GM19035 (cell line): ENCODE measurements at regions not wholly inside any gene's neighbourhood (a gene's known extent, or its start where the extent isn't known, plus 50 kb on each side); places are given as distances from the start of the nearest gene placed in this dataset.
"Not testable (repeated sequence)": the region's sequence is repeated elsewhere in the genome, so short reads cannot be mapped to it uniquely, and the experiment has no call there.

Experiments
- ATAC-seq: cut with Tn5 transposase; IDR thresholded peaks from one replicate; pipeline ENCODE4 v1.9.1; 2021; ENCODE audit not compliant: unreplicated experiment

- no peak for ATAC-seq
These were observed 492.3 kb downstream of the ZEB2 start for GRCh38 chr2:144027593-144027992.

- no peak for ATAC-seq
These were observed 493.2 kb downstream of the ZEB2 start for GRCh38 chr2:144026753-144027152.

GRCh38 chr2:144020047-144020446 lies 499.9 kb downstream of the ZEB2 start:
- no peak for ATAC-seq

DNA sequence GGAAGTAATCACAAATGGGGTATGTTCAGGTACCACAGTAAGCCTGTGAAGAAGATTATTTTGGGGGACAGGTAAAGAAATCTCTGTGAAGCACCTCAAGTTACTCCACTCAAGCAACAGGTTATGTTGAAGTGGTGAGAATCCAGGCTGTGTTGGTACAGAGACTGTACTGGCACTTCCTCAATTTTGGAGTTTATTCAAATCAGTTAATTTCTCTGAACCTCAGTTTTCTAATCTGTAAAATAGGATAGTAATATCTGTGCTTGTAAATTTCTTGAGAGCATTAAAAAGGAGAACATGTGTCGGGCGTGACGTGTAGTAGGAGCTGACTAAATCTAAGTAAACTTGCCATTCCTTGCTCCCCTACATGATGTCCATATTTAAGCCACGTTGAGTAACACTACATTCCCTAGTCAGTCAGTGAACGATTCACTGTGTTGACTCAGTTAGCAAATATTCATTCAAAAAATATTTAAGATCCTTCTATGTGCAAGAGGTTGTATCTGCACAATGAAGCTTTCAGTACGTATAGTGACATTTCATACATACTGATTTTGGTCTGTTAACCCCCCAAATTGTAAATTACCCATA lies 504.2 kb downstream of the ZEB2 start:
- no peak for ATAC-seq

DNA sequence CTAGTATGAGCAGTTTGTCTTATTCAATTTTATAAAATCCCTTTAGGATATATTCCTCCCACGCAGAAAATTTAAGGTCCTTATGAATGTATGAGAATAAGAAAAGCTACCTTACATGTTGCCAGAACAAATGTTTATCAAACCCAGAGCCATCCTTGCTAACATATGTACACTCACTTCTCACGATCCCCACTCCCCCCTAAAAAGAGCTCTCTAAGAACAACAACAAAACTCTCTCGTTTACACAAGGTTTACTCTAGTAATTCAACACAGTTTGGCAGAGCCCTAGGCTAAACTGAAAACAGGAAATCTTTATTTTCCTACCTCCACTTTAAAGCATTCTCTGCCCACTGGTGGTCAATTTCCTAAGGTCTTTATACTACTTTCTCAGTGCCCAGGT lies 504.9 kb downstream of the ZEB2 start:
- no peak for ATAC-seq

- ATAC-seq = no peak
These were observed 505.8 kb downstream of the ZEB2 start for GRCh38 chr2:144014103-144014502.

DNA sequence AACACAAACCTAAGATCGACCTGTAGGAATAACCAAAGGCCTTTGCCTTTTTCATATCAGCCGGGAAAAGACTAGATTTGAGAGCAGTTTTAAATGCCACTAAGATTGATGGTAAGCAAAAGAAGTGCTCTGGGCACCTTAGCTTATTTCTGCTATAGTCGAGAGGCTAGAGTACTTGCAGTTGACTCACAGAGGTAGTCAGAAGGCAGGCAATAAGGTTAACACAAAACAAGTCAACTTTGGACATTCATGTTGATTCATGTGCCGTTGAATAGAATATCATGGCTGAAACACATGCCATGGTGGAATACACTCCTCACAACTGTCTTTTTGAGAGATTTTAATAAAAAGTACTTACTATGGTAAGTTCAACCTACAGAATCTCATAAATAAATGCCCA lies 507.6 kb downstream of the ZEB2 start:
- ATAC-seq = no peak

GRCh38 chr2:144011553-144011952 lies 508.4 kb downstream of the ZEB2 start:
- ATAC-seq = no peak

- ATAC-seq = no peak
These were observed 508.8 kb downstream of the ZEB2 start for GRCh38 chr2:144011098-144011497.

- ATAC-seq = no peak
These were observed 509.7 kb downstream of the ZEB2 start for GRCh38 chr2:144010096-144010836.

DNA sequence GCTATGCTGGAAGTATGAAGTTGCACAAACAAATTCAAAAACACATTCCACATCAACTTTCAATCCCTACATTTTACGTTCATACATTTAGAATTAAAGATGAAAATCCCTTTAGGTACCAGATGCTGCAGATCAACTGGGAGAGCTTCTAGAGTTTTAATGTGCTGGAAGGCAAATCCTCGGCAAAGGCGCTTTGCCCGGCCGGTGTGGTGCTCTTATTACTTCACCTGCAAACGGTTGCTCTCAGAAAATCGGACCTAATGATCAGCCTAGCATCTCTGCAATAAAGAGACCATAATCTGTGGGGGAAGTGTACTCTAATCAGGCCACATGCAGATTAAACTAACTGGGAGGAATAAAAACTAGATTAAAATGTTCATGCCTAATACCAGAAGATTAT lies 513.8 kb downstream of the ZEB2 start:
- no peak for ATAC-seq

DNA sequence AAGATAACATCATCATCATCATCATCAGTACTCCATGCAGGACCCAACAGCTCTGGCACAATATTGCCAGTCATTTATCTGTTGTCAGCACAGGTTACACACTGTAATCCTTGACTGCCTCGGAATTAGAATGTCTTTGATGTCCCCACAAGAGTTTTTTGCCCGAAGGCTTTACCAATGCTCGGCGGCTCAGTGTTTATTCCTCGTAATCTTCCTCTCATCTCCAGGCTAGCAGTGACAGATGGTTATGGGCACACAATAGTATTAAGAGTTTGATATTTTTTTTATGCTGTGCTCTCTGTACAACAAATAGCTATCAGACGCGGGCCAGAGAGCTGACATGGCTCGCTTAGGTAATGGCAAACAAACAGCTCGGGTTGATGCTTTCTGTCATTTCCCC lies 515.2 kb downstream of the ZEB2 start:
- no peak for ATAC-seq

DNA sequence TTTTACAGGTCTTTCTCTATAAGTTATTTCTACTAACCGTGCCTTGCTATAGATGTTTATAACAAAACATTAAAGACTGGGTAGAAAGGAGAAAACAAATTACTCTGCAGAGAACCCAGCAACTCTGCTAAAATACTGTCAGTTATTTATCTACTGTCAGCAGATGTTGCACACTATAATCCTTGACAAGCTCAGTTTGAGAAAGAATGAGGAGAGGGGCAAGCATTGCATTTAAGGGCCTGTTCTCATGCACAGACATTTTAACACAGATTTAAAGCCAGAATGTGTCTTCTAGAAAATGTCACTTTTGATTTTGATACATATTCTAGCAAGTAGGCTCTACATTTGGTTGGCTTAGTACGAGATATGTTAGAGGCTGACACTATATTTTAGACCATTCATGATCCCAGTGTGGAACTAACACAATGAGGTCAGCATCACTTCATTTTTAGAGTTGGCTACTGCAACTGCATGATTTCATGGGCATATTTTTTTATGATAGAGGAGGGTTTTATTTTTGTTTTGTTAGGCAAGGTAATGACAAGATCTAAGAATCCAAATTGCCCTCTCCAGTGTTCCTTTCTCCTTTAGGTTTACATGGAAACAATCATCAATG lies 516.4 kb downstream of the ZEB2 start:
- ATAC-seq = no peak

DNA sequence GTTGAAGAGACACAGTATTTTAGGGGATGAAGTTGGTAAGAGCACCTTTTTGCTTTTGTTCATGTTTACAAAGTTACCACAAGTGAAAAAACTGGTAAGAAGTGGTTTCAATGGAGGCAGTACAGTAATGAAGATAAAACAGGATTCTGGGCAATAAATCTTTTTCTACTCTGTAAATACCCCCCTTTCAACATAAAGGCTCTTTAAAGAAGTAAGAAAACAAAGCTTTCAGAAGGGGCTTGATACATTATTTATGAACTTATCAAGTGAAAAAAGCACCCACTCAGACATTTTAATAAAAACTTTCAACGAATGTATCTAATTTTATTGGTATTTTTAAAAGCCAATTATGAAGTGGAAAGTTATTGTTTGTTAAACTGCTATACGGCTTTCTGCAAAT lies 522.9 kb downstream of the ZEB2 start:
- ATAC-seq = no peak

DNA sequence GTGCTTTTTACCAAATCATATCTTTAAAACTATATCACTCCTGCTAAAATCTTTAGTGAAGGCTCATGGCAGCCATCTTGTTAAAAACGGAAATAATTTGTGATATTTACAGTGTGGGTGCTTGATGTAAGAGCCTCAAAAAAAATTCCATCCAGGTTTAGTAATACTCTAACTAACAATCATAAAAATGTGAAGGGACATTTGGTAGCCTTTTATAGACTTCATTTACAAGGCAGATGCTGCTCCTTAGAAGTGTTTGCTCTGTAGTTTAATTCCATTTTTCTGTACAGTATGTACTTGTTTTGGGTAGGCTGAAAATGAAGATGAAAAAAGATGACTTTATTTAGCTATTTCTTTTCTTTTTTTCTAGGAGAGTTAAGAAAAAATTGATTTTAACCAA lies 525.0 kb downstream of the ZEB2 start:
- no peak for ATAC-seq

DNA sequence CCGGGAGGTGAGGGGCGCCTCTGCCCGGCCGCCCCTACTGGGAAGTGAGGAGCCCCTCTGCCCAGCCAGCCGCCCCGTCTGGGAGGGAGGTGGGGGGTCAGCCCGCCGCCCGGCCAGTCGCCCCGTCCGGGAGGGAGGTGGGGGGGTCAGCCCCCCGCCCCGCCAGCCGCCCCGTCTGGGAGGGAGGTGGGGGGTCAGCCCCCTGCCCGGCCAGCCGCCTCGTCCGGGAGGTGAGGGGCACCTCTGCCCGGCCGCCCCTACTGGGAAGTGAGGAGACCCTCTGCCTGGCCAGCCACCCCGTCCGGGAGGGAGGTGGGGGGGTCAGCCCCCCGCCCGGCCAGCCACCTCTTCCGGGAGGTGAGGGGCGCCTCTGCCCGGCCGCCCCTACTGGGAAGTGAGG lies 528.3 kb downstream of the ZEB2 start:
- ATAC-seq = not testable (repeated sequence)

DNA sequence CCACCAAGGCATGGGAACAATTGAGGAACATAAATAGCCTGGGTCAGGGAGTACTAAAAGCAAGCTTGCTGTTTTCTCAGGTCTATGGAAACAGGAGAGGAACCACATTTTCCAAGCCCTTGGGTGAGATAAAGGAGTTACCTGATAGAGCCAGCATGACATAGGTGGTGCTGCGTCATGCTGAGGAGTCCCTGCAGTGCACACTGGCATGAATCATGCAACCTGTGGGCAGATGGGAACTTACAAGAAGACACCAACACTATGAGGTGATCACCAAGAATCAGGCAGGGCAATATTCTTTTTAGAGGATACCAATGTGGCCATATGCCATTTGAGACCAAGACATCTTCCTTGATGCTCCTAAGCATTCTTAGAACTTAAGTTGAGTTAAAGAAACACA lies 531.8 kb downstream of the ZEB2 start:
- ATAC-seq = no peak

DNA sequence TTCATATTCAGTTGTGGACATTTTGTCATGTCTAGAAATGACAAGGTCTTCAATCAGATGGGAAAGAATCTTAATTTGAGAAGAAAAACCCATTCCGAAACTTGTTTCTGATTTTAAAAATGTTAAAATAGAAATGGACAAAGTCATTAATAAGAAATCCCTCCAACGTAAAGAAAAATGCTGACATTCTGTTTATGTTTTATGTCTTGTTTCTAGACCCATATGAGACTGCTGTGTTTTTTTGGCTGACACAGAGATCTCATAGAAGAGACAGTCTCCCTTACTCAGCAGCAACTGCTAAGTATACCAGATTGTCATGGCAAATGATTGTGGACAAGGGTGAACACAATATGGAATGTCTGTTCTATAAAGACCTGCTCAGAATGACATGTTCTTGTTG lies 538.5 kb downstream of the ZEB2 start:
- no peak for ATAC-seq

- ATAC-seq = no peak
These were observed 542.6 kb downstream of the ZEB2 start for GRCh38 chr2:143977356-143977755.

DNA sequence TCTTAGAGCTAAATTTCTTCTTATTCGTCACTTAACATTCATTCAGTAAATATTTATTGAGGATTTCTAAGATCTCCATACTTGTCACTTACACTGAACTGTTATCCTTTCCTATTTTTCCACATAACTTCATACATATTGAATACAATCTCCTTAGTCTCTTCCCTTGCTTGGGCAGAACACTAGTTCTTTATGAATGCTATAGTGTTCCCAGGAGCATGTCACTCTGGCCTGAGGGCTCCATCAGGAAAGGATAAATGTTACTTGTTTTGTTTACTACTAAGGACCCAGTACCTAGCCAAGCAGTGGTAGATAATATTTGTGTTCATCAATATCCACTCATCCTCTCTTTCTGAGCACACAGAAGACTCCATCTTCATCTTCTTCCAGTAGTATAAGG lies 544.7 kb downstream of the ZEB2 start:
- ATAC-seq = no peak

DNA sequence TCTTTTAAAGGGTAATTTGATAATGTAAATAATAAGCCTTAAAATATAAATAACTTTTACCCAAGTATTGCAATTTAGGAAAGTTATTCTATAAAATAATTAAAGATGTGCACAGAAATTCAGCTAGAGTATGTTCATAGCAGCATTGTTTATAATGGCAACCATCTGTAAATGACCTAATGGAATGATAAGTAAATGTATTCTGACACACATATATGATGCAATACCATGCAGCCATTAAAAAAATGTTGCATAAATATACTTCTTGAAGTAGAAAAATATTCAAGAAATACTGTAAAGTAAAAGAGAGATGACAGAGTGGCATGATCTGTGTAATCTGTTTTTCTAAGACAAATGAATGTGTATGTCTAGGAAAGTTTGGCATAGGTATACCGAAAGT lies 545.7 kb downstream of the ZEB2 start:
- no peak for ATAC-seq

DNA sequence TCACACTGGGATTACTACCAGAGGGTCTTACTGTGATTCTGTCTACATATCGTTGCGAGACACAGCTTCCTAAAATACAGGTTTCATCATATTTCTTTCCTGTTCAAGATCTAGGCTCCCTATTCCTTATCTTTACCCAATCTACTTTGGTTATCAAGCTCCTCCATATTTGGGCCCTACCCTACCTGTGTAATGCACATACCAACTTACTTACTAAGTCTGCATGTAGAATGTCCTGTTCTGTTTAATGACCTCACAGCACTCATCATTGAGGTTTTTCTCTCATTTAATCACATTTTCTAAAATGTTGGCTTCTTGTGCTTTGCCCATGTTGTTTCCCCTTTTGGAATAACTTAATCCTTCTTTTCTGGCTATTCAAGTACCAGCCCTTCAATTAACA lies 551.1 kb downstream of the ZEB2 start:
- ATAC-seq = no peak

DNA sequence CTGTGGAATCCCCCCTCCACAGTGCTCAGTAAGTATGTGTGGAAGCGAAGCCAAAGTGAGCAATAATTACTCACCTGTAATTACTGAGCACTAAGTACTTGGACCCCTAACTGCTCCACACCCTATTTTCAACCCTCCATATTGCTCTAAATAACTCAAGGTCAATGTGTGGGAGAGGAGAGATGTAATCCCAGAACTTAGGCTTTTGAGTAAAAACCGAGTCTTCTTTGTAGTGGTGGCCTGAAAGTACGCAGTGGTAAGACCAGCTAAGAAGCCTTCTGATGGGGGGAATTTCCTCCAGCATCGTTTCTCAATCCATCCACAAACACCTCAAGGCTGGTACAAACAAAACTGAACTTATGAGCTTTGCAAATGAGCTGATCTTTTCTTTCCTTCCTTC lies 551.6 kb downstream of the ZEB2 start:
- no peak for ATAC-seq
